B cell (primary cell): ENCODE measurements at regions not wholly inside any gene's neighbourhood (a gene's known extent, or its start where the extent isn't known, plus 50 kb on each side); places are given as distances from the start of the nearest gene placed in this dataset.
"Not testable (repeated sequence)": the region's sequence is repeated elsewhere in the genome, so short reads cannot be mapped to it uniquely, and the experiment has no call there.

Experiments used
- CTCF ChIP-seq: fragments of 200-600 bp; IDR thresholded peaks from one replicate; pipeline ENCODE4 v1.8.0; 2022; ENCODE audit warnings: antibody characterized with exemption, mild to moderate bottlenecking
- EZH2 ChIP-seq: IDR thresholded peaks from 2 replicates; pipeline ENCODE4 v1.6.1; 2012; ENCODE audit warnings: borderline replicate concordance, low read depth, mild to moderate bottlenecking, moderate library complexity, low read length; ENCODE audit not compliant: insufficient read depth, poor library complexity, severe bottlenecking

GRCh38 chr10:46753763-46754162 is 157.5 kb upstream of the PTPN20 start:
- TF ChIP-seq CTCF, EZH2: not testable (repeated sequence)
